Activated CD4-positive, alpha-beta T cell treated with anti-CD3 and anti-CD28 coated beads, Interleukin-2, amount 10 ng/mL, durations not matched to agents 7 days and 5 days (primary cell): ENCODE measurements at regions not wholly inside any gene's neighbourhood (a gene's known extent, or its start where the extent isn't known, plus 50 kb on each side); places are given as distances from the start of the nearest gene placed in this dataset.

Experiments
- CTCF ChIA-PET: fragments of 350-600 bp; sonication (Branson Sonifier 250); formaldehyde crosslinking; loops from one replicate; lab custom pipeline; 2021; ENCODE audit warnings: antibody characterized with exemption; lab: Charles Lee
- POLR2A ChIA-PET: fragments of 350-600 bp; sonication (Branson Sonifier 250); formaldehyde crosslinking; loops from one replicate; lab custom pipeline; 2021; ENCODE audit warnings: antibody characterized with exemption; lab: Charles Lee
- DNase-seq: peaks from one replicate; pipeline ENCODE4 v3.0.0-alpha.2; 2020
- H3K27ac Mint-ChIP-seq: one replicate; pipeline ENCODE4 v1.8.0; 2021; ENCODE audit warnings: mild to moderate bottlenecking, moderate library complexity, mixed read lengths
- H3K27me3 Mint-ChIP-seq: one replicate; pipeline ENCODE4 v1.8.0; 2021; ENCODE audit warnings: mixed read lengths
- H3K36me3 Mint-ChIP-seq: one replicate; pipeline ENCODE4 v1.8.0; 2021; ENCODE audit warnings: low read depth, mixed read lengths
- H3K4me1 Mint-ChIP-seq: one replicate; pipeline ENCODE4 v1.8.0; 2021; ENCODE audit warnings: mixed read lengths
- H3K4me3 Mint-ChIP-seq: one replicate; pipeline ENCODE4 v1.8.0; 2021; ENCODE audit warnings: mild to moderate bottlenecking, moderate library complexity, mixed read lengths
- H3K9me3 Mint-ChIP-seq: one replicate; pipeline ENCODE4 v1.8.0; 2021; ENCODE audit warnings: mixed read lengths

DNA sequence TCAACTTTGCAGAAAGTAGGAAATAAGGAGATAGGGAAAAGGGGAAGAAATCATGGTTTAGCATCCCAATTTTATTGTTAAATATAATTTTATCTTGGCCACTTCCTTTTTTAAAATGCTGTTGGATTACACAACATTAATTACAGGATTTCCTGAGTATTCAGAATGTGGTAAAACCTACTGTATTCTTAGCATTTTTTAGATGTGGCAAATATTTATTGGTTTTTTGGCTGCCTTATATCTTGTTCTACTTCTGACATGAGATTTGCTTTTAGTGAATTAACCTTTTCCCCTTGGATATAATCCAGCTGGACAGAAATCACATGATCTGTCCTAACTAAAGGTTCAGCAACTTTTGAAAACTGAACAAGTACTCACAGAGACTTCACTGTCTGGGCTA is 104.9 kb downstream of the PTGS2 start:
- POLR2A ChIA-PET: no interaction called here
- H3K4me1 Mint-ChIP-seq: no peaks in the 10 kb centered on the region
- no peak overlapping the region for H3K4me3 Mint-ChIP-seq
- CTCF ChIA-PET: no interaction called here
- no peak overlapping the region for H3K27ac Mint-ChIP-seq
- no peaks in the 10 kb centered on the region for H3K9me3 Mint-ChIP-seq
- H3K36me3 Mint-ChIP-seq: no peaks in the 10 kb centered on the region
- no peak for DNase-seq
- H3K27me3 Mint-ChIP-seq: no peaks in the 10 kb centered on the region

DNA sequence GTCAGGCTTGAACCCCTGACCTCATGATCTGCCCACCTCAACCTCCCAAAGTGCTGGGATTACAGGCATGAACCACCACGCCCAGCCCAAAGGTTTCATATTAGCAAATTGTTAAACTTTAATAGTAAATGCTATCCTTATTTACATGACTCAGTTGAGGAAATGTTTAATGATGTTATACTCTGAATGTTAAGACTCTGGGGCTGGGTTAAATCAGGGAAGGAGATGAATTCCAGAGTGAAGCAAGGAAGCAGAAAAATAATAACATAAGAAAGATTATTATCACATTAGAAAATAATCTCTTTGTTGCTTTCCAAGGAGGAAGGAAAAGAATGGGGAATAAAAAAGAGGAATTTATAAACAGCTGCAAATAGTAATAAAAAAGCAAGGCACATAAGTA is 105.3 kb downstream of the PTGS2 start:
- Mint-ChIP-seq H3K27ac (no peak overlapping the region), H3K9me3 (no peaks in the 10 kb centered on the region), H3K4me3 (no peak overlapping the region), H3K27me3 (no peaks in the 10 kb centered on the region), H3K36me3 (no peaks in the 10 kb centered on the region), H3K4me1 (no peaks in the 10 kb centered on the region)
- ChIA-PET CTCF (interaction anchor here (0.5 to 0.8 kb wide), 2 partner anchors 60 to 458 kb away, joined by 3 read pairs; no protein-coding TSS in a partner anchor), POLR2A (no interaction called here)
- no peak for DNase-seq

GRCh38 chr1:186572509-186572908 is 107.7 kb downstream of the PTGS2 start:
- Mint-ChIP-seq H3K4me1 (no peaks in the 10 kb centered on the region), H3K36me3 (no peaks in the 10 kb centered on the region), H3K9me3 (no peaks in the 10 kb centered on the region), H3K4me3 (no peak overlapping the region), H3K27me3 (no peaks in the 10 kb centered on the region), H3K27ac (no peak overlapping the region)
- CTCF ChIA-PET: no interaction called here
- no peak for DNase-seq
- POLR2A ChIA-PET: no interaction called here

- no peak for DNase-seq
- Mint-ChIP-seq H3K4me3 (no peak overlapping the region), H3K27ac (no peak overlapping the region), H3K36me3 (no peaks in the 10 kb centered on the region), H3K9me3 (no peaks in the 10 kb centered on the region), H3K4me1 (no peaks in the 10 kb centered on the region), H3K27me3 (no peaks in the 10 kb centered on the region)
- CTCF ChIA-PET: no interaction called here
- POLR2A ChIA-PET: no interaction called here
Observed at GRCh38 chr1:186571771-186572170, 108.5 kb downstream of the PTGS2 start.

GRCh38 chr1:186569856-186570255 is 108.9 kb upstream of the PDC start:
- no peaks in the 10 kb centered on the region for H3K4me1 Mint-ChIP-seq
- ChIA-PET CTCF (no interaction called here), POLR2A (no interaction called here)
- no peaks in the 10 kb centered on the region for H3K9me3 Mint-ChIP-seq
- no peaks in the 10 kb centered on the region for H3K27me3 Mint-ChIP-seq
- no peak for DNase-seq
- no peak overlapping the region for H3K27ac Mint-ChIP-seq
- no peaks in the 10 kb centered on the region for H3K36me3 Mint-ChIP-seq
- no peak overlapping the region for H3K4me3 Mint-ChIP-seq

- Mint-ChIP-seq H3K36me3 (no peaks in the 10 kb centered on the region), H3K9me3 (no peaks in the 10 kb centered on the region), H3K27me3 (no peaks in the 10 kb centered on the region), H3K27ac (no peak overlapping the region), H3K4me3 (no peak overlapping the region), H3K4me1 (no peaks in the 10 kb centered on the region)
- ChIA-PET CTCF (no interaction called here), POLR2A (no interaction called here)
- no peak for DNase-seq
Observed at GRCh38 chr1:186568221-186568620, 107.3 kb upstream of the PDC start.

DNA sequence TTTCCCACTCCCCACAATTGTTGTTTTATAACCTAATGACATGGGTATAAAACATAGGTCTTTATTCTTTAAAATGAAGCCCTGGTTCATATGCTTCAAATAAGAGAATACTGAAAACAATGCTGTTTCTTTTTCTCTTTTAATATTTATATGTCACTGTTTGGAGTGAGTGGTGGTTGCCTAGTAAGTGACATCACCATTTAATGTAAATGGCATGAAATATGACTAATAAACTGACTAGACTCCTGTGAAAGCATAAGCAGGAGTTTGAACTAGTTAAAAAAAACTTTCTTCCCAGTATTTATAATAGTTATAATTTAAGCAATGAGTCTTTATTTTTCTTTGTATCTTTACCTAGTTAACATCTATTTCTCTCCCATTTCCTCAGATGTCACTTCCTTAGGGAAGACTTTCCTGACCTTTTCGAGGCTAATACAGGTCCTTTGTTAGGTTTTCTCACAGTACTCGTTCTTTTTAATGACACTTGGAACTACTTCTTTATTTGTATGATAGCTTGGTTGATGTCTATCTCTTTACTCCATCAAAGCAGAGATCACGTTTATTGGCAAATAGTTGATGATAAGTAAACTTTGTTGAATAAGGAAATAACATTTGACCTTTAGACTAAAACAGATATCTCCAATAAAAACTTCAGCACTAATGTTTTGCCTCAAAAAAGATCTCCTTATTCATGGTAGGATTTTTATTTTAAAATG is 105.4 kb upstream of the PDC start:
- no peak overlapping the region for H3K27ac Mint-ChIP-seq
- DNase-seq: no peak
- H3K27me3 Mint-ChIP-seq: no peaks in the 10 kb centered on the region
- no peaks in the 10 kb centered on the region for H3K36me3 Mint-ChIP-seq
- H3K4me1 Mint-ChIP-seq: no peaks in the 10 kb centered on the region
- no peak overlapping the region for H3K4me3 Mint-ChIP-seq
- ChIA-PET POLR2A (no interaction called here), CTCF (no interaction called here)
- H3K9me3 Mint-ChIP-seq: no peaks in the 10 kb centered on the region

DNA sequence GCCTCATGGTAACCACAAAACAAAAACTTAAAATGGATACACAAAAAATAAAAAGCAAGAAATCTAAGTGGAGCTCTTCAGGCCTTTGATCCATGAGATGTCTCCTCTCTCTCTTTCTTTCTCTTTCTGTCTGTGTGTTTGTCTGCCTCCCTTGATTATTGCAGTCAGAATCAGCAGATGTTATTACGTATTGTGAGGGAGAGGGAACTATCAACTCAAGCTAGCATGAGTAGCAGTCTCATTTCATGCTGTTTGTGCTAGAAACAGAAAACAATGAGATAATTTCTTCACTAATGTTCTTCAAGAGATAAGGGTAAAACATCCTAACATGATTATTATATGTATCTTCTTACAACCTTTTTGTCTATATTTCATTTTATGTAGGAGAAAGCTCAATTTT is 103.7 kb upstream of the PDC start:
- DNase-seq: no peak
- Mint-ChIP-seq H3K36me3 (no peaks in the 10 kb centered on the region), H3K9me3 (no peaks in the 10 kb centered on the region), H3K4me1 (no peaks in the 10 kb centered on the region), H3K27ac (no peak overlapping the region), H3K4me3 (no peak overlapping the region), H3K27me3 (no peaks in the 10 kb centered on the region)
- POLR2A ChIA-PET: no interaction called here
- CTCF ChIA-PET: no interaction called here

- Mint-ChIP-seq H3K4me3 (no peak overlapping the region), H3K27ac (no peak overlapping the region), H3K4me1 (no peaks in the 10 kb centered on the region), H3K36me3 (no peaks in the 10 kb centered on the region), H3K27me3 (peaks cover 7% of the 10 kb centered on the region), H3K9me3 (no peaks in the 10 kb centered on the region)
- ChIA-PET POLR2A (no interaction called here), CTCF (no interaction called here)
- no peak for DNase-seq
Observed at GRCh38 chr1:186559601-186560116, 98.7 kb upstream of the PDC start.

DNA sequence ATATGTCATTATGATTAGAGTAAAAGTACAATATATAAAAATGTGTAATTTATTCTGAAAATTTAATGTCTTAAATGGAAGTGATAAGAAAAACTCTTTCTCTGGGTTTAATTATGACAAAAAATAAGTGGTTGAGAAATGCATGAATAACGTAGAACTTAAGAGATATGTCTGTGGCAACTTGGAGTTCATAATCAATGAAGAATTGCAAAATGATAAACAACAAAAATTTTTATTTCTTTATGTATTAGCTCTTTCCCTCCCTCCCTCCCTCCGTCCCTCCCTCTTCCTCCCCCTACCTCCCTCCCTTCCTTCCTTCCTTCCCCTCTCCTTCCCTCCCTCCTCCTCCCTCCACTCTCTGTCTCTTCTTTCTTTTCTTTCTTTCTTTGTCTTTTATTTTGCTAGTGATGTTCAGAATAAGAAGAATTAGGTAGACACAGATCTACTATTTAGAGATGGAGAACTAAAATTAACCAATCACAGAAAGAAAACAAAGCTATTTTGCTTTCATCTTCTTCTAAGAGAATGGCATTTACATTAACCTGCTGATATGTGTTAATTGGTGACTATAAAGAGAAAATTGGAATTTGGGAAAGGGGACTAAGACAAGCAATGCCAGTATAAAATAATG is 96.3 kb upstream of the PDC start:
- ChIA-PET CTCF (no interaction called here), POLR2A (no interaction called here)
- peaks cover 7% of the 10 kb centered on the region for H3K27me3 Mint-ChIP-seq
- DNase-seq: no peak
- no peaks in the 10 kb centered on the region for H3K4me1 Mint-ChIP-seq
- H3K27ac Mint-ChIP-seq: no peak overlapping the region
- H3K36me3 Mint-ChIP-seq: no peaks in the 10 kb centered on the region
- no peak overlapping the region for H3K4me3 Mint-ChIP-seq
- peaks cover 3% of the 10 kb centered on the region for H3K9me3 Mint-ChIP-seq

- CTCF ChIA-PET: interaction anchor here (0.7 kb wide), 1 partner anchor 1166 kb away, joined by 3 read pairs; no protein-coding TSS in a partner anchor
- H3K4me1 Mint-ChIP-seq: no peaks in the 10 kb centered on the region
Observed at GRCh38 chr1:186550832-186551231, 89.9 kb upstream of the PDC start.

GRCh38 chr1:186541003-186541402 is 80.1 kb upstream of the PDC start:
- Mint-ChIP-seq H3K27me3 (no peaks in the 10 kb centered on the region), H3K9me3 (peaks cover 6% of the 10 kb centered on the region), H3K27ac (no peak overlapping the region), H3K36me3 (no peaks in the 10 kb centered on the region), H3K4me1 (no peaks in the 10 kb centered on the region), H3K4me3 (no peak overlapping the region)
- ChIA-PET POLR2A (no interaction called here), CTCF (no interaction called here)
- DNase-seq: no peak

More at GRCh38 chr1:186550832-186551231, 89.9 kb upstream of the PDC start:
- Mint-ChIP-seq H3K9me3 (peaks cover 10% of the 10 kb centered on the region), H3K27ac (no peak overlapping the region), H3K4me3 (no peak overlapping the region), H3K27me3 (no peaks in the 10 kb centered on the region), H3K36me3 (no peaks in the 10 kb centered on the region)
- DNase-seq: no peak
- POLR2A ChIA-PET: no interaction called here

GRCh38 chr1:186540521-186540920 is 79.6 kb upstream of the PDC start:
- no peak overlapping the region for H3K27ac Mint-ChIP-seq
- no peaks in the 10 kb centered on the region for H3K4me1 Mint-ChIP-seq
- H3K9me3 Mint-ChIP-seq: peaks cover 6% of the 10 kb centered on the region
- H3K36me3 Mint-ChIP-seq: no peaks in the 10 kb centered on the region
- ChIA-PET POLR2A (no interaction called here), CTCF (no interaction called here)
- no peaks in the 10 kb centered on the region for H3K27me3 Mint-ChIP-seq
- H3K4me3 Mint-ChIP-seq: no peak overlapping the region
- DNase-seq: no peak
